ENCODE measurements at regions not wholly inside any gene's neighbourhood (a gene's known extent, or its start where the extent isn't known, plus 50 kb on each side); places are given as distances from the start of the nearest gene placed in this dataset.

- TF ChIP-seq ESRRA (IDR thresholded peaks at IDR 0.05; ENCODE audit: borderline replicate concordance, low read length) (no peak), CTCF (IDR thresholded peaks at IDR 0.05) (no peak), JUN (IDR thresholded peaks at IDR 0.05) (no peak), CHD2 (IDR thresholded peaks at IDR 0.05; ENCODE audit: low read length, partially characterized antibody) (no peak), EP300 (IDR thresholded peaks at IDR 0.05) (no peak), KDM5A (IDR thresholded peaks at IDR 0.05) (no peak), MAX (IDR thresholded peaks at IDR 0.05) (no peak), MAFK (IDR thresholded peaks at IDR 0.05; ENCODE audit: partially characterized antibody) (no peak), POLR2A (IDR thresholded peaks at IDR 0.05; ENCODE audit: low read length) (no peak), MAZ (IDR thresholded peaks at IDR 0.05; ENCODE audit: borderline replicate concordance, low read depth, low read length) (no peak), SREBF2 (IDR thresholded peaks at IDR 0.05) (no peak), BCL3 (IDR thresholded peaks at IDR 0.05) (no peak)
These were observed 171.6 kb downstream of the S1PR1 start for GRCh38 chr1:101408212-101409042.

Measured in A549 (cell line).